ENCODE measurements at regions not wholly inside any gene's neighbourhood (a gene's known extent, or its start where the extent isn't known, plus 50 kb on each side); places are given as distances from the start of the nearest gene placed in this dataset.
A peak's percentile ranks its signal among the peaks of the same experiment; 100 is the strongest.
"Not testable (repeated sequence)": the region's sequence is repeated elsewhere in the genome, so short reads cannot be mapped to it uniquely, and the experiment has no call there.

DNA sequence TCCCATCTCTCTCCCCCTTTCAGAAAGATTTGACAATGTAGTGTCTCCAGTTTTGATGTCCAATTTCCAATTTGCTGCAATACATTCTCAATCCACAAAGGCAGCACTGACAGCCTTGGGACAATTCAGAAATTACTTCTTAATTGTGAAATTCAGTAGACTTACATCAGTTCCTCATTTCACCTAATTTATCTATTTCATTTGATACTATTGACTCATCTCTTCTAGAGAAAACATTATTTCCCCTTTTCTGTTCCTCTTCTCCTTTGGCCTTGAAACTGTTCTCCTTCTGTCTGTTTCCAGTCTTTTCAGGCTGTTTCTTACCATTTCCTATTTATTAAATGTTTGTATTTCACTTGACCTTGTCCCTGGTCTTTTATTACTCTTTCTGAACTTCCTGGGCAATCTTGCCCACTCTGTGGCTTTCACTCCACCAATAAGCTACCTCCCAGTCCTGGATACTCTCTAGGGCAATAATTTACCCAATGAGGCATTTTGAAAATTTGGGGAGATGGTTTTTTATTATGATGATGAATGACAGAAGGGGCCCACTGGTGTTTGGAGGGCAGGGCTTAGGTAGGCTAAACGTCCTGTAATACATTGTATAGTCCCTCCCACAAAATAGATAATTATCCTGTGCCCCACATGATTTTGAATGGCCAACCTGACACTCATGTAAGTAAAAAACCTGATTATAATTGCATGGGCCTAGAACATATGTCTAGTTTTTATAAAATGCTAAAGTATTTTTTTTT lies 498.0 kb upstream of the BOD1L1 start:
- no peak for DNase-seq

- no peak for DNase-seq
These were observed 503.0 kb upstream of the BOD1L1 start for GRCh38 chr4:14130551-14130950.

- no peak for DNase-seq
These were observed 503.8 kb upstream of the BOD1L1 start for GRCh38 chr4:14131335-14131734.

DNA sequence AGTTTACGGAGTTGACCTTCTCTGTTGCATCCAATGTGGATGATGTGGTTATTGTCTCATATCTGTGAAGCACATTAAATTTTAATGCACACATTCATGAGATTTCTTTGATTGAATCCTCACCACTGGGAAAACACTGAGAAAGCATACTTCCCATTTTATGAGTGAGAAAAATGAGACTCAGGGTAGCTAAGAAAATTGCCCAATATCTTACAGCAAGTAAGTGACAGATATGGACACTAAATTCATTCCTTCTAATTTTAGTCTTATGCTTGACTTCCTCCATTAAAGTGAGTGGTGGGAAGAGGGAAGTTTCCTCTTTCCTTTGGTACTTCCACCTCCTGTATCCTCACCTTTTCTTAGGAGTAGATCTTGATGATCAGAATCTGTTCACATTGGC lies 504.8 kb upstream of the BOD1L1 start:
- DNase-seq: no peak

DNA sequence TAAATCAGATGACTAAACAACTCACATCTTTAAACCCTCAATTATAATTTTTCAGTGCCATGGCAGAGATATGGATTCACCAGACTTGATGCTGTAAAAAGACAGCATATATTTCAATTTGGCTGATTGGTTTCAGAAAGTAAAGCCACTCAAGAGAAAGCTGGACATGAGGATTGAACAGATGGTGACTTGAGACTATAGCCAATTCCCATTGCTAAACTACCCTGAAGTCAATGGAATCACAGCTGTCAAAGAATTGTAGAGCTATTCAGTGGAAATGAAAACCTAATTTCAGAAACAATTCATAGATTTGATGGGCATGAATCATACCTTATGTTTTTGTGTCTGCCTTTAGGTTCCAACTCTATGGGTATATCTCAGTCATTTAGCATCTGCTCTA lies 510.6 kb upstream of the BOD1L1 start:
- DNase-seq: no peak

- no peak for DNase-seq
These were observed 516.4 kb upstream of the BOD1L1 start for GRCh38 chr4:14143892-14144291.

GRCh38 chr4:14149176-14150053 lies 521.9 kb upstream of the BOD1L1 start:
- DNase-seq: no peak

- no peak for DNase-seq
These were observed 523.6 kb upstream of the BOD1L1 start for GRCh38 chr4:14151101-14151500.

- no peak for DNase-seq
These were observed 525.5 kb upstream of the BOD1L1 start for GRCh38 chr4:14152834-14153519.

DNA sequence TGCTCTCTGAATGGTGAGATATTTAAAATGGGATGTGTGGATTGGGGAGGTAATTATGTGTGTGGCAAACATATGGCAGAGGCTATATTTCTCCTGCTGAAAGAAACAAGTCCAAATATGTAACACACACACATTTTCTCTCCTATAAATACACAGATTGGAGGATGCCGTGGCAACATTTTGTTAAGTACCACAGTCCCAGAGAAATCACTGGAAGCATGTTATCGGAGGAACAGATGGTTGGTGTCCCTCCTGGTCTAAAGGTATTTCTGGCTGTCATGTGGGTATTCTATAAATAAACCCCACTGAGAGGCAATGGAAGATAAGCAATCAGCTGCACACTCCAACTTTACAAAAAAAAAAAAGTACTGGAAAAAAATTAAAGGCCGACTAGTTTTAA lies 528.3 kb upstream of the BOD1L1 start:
- no peak for DNase-seq

- no peak for DNase-seq
These were observed 529.7 kb upstream of the BOD1L1 start for GRCh38 chr4:14157262-14157661.

DNA sequence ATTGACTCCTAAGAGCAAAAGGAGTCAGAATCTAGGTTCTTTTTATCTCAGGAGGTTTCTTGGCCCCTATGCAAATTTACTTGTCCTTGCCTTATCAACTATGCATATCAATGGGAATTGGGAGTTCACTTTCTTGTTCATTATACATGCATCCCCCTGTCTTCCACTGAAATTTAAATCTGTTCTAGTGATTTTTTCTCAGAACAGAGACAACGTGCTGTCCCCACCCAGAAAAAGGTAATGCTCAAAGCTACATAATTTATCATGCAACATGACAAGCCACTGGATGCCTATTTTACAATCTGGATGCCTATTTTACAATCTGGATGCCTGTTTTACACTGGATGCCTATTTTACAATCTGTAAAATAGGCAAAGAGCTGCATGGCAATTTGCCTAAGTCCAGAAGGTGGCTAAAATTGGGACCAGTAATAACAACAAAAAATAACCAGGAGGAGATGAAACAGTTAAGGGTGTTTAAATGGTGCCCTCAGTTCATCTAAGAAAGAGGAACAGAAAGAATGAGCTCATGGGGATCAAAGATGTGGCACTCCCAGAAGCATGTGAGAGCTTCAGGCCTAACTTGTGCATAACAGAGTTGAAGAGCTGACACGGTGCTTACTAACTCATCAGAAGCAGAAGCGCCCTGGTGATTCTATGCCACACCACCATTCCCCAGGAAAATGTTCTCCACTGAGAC lies 537.8 kb upstream of the BOD1L1 start:
- no peak for DNase-seq

DNA sequence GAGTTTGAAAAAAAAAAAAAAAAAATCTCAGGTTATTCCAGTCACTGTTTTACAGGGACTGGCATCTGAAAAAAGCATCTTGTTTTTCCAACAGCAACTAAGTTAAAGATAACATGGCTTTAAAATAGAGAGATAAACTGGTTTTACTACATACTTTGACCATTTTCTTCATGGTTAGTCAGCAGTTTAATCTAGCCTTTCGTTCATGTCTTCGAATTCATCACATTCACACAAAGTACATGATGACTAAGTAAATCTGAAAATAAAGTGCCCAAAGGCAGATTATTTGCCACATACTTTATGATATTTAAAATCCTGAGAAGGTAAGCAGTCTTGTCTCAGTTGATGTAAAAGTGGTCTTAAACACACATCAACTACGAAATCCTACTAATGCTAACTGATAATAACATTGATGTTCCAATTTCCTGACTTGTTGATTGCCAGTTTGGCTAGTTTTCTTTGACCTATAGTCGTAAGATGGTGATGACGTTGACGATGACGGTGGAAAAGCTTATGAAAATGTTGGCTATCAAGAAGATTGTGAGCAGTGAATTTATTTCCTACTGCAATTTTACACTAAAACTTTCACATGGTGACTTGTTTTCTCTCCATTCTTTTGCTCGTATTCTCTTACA lies 540.5 kb upstream of the BOD1L1 start:
- no peak for DNase-seq

DNA sequence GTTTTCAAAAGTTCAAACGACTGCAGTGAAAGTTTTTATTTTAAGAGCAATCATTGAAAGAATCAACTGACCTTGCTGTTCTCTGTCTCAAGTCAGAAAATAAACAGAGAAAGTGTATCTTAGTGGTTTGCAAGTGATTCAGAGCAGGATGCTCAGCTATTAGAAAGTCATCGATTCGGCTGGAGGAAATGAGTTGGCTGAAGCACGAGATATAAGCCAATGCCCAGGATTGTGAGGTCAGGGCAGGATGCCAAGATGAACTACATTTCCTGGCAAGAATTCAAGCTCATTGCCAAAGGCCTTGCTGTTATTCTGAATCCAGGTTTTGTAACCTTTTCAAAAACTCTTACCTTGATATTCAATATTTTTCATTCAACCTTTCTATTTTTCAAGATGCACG lies 541.4 kb upstream of the BOD1L1 start:
- peak; percentile 13 for DNase-seq

DNA sequence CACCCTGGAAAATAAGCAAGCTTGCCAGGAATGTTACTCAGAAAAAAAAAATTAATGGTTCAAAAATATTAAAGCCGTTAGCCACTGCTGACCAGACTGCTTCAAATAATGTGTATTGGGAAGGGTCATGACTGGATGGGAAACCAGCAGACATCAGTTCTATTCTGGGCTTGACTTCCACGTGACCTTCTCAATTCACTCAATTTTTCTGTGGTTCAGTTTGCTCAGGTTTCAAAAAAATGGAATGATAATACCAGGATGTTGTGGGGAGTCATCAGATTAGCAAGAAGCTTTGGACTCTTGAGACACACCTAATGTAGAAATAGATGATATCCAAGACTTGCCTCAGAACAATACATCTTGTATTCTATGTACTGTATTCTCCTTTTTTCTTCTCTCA lies 541.9 kb upstream of the BOD1L1 start:
- no peak for DNase-seq

DNA sequence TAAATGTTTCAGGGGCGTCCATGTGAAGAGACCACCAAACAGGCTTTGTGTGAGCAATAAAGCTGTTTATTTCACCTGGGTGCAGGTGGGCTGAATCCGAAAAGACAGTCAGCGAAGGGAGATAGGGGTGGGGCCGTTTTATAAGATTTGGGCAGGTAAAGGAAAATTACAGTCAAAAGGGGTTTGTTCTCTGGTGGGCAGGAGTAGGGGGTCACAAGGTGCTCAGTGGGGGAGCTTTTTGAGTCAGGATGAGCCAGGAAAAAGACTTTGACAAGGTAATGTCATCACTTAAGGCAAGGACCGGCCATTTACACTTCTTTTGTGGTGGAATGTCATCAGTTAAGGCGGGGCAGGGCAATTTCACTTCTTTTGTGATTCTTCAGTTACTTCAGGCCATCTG lies 542.4 kb upstream of the BOD1L1 start:
- not testable (repeated sequence) for DNase-seq

- DNase-seq: no peak
These were observed 549.1 kb upstream of the BOD1L1 start for GRCh38 chr4:14176613-14177012.

DNA sequence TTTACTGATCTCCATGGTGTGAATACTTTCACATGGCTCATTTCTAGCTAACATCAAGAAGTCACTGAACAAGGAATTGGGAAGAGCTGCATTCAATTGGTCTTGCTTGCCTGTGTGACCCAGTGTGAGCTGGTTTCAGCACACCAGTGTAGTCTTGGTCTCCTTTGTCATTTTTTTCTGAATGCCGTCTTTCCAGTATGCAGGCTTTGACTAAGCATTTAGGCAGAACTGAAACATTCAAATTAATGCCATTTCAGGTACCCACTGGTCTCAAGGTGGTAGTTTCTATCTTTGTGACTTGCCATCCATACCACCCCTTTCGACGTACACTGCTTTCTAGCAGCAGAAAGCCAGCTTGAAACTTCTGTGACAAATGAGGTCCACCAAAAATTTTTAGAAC lies 550.5 kb upstream of the BOD1L1 start:
- no peak for DNase-seq

DNA sequence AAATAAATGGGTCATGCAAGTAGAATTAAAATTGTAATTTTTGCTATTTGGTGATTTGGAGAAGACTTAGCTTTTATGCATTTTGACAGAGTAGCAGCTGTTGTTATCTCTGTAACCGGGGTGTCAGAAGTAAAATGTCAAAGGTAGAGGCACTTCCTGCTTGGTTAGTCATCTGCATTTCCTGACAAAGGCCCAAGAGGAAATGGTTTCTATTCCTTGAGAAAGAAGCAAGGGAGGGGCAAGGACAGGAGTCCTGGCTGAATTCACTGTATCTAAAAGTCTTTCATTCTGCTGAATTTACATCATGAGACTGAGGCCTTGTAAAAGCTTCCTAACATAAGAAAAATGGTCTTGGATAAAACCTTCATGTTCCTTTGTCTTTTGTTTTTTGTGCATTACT lies 550.9 kb upstream of the BOD1L1 start:
- DNase-seq: peak; percentile 5

GRCh38 chr4:14180166-14180565 lies 552.6 kb upstream of the BOD1L1 start:
- no peak for DNase-seq

DNA sequence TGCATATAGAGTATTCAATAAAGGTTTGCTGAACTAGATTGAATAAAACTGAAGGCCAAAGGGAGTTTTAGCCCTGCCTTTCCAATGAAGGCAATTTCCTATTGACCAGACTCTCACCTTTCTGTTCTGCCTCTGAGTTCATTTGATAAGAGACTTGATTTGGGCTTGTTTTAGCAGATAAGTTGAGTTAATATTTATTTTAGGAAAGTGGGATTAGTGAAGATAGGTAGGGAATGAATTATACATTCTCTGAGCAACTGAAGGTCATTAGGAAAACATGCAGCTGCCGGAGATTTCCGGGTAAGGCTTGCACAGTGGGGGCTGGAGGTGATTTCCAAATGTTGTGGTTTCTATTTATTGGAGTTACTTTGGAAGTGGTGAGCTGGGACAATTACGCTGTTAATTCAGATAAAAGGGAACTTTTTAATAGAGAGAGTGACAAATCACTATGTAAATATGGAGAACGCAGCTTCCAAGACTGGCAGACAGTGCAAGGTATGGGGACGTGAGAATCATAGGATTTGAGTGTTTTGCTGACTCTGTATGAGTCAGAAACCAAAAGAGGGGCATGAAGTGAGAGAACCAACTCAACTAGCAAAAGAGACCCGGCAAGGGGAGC lies 553.6 kb upstream of the BOD1L1 start:
- DNase-seq: no peak

- no peak for DNase-seq
These were observed 554.6 kb upstream of the BOD1L1 start for GRCh38 chr4:14182148-14182547.
